22Rv1 (cell line): ENCODE measurements at regions not wholly inside any gene's neighbourhood (a gene's known extent, or its start where the extent isn't known, plus 50 kb on each side); places are given as distances from the start of the nearest gene placed in this dataset.

Experiments
- CTCF ChIP-seq: fragments of 450-650 bp; IDR thresholded peaks from 2 replicates; pipeline ENCODE4 v1.5.1; 2017; ENCODE audit warnings: mild to moderate bottlenecking
- ZFX ChIP-seq: fragments of 450-650 bp; IDR thresholded peaks from 2 replicates; pipeline ENCODE4 v1.6.1; 2017; ENCODE audit warnings: antibody characterized with exemption, borderline replicate concordance

- TF ChIP-seq ZFX: no peak
- no peak for TF ChIP-seq CTCF
Observed at GRCh38 chr5:106435185-106435584, 1235.6 kb downstream of the EFNA5 start.
